ENCODE measurements at regions not wholly inside any gene's neighbourhood (a gene's known extent, or its start where the extent isn't known, plus 50 kb on each side); places are given as distances from the start of the nearest gene placed in this dataset.

- WGBS (ENCODE audit: extremely low coverage, insufficient coverage, insufficient read length): no CpG with 5 or more reads among the region's 15 CpGs
Observed at GRCh38 chr5:50990296-50990924, 324.0 kb downstream of the PARP8 start.

GRCh38 chr5:50995285-50995942, 329.0 kb downstream of the PARP8 start:
- H4K8ac ChIP-seq (ENCODE audit: low read depth, low read length): no peak overlapping the region
- no peaks in the 10 kb centered on the region for H3K79me1 ChIP-seq (ENCODE audit: low read length)
- no peak overlapping the region for H3K18ac ChIP-seq (ENCODE audit: low read length)
- no peaks in the 10 kb centered on the region for H3K4me1 ChIP-seq (ENCODE audit: control insufficient read depth in 1 of 2, insufficient read depth in 2 of 2, low read length in 2 of 2)
- H2BK120ac ChIP-seq (ENCODE audit: insufficient read depth, low read length, poor library complexity): no peak overlapping the region
- H4K91ac ChIP-seq (ENCODE audit: low read depth, low read length): no peak overlapping the region
- H3K9me3 ChIP-seq (ENCODE audit: insufficient read depth, low read depth, low read length): no peaks in the 10 kb centered on the region
- WGBS (ENCODE audit: extremely low coverage, insufficient coverage, insufficient read length): no CpG with 5 or more reads among the region's 3 CpGs
- no peak overlapping the region for H3K14ac ChIP-seq (ENCODE audit: low read length)
- no peak overlapping the region for H3K23ac ChIP-seq (ENCODE audit: low read length)
- H2AFZ ChIP-seq (ENCODE audit: insufficient read depth, low read length, poor library complexity): no peak overlapping the region
- no peak overlapping the region for H2BK12ac ChIP-seq (ENCODE audit: low read length)
- no peak overlapping the region for H3K27ac ChIP-seq (ENCODE audit: low read depth, low read length)
- no peak for DNase-seq
- H2AK5ac ChIP-seq (ENCODE audit: low read length): no peak overlapping the region
- no peak overlapping the region for H2BK5ac ChIP-seq (ENCODE audit: low read depth, low read length, poor library complexity)
- H3K9ac ChIP-seq (ENCODE audit: low read length): no peak overlapping the region
- H3K79me2 ChIP-seq (ENCODE audit: control insufficient read depth, insufficient read depth, low read length, poor library complexity): no peaks in the 10 kb centered on the region
- H4K12ac ChIP-seq (ENCODE audit: low read depth, low read length): no peak overlapping the region
- H3K4me2 ChIP-seq (ENCODE audit: low read length): no peak overlapping the region
- no peak overlapping the region for H3K4ac ChIP-seq (ENCODE audit: low read depth, low read length)
- H3K27me3 ChIP-seq (ENCODE audit: insufficient read depth, low read length): no peaks in the 10 kb centered on the region
- H3K4me3 ChIP-seq (ENCODE audit: low read depth, low read length): no peak overlapping the region
- no peaks in the 10 kb centered on the region for H3K36me3 ChIP-seq (ENCODE audit: control insufficient read depth in 1 of 2, insufficient read depth in 2 of 2, low read length in 2 of 2)

More at GRCh38 chr5:50990296-50990924, 324.0 kb downstream of the PARP8 start:
- no peak overlapping the region for H3K18ac ChIP-seq (ENCODE audit: low read length)
- H3K27me3 ChIP-seq (ENCODE audit: insufficient read depth, low read length): no peaks in the 10 kb centered on the region
- H2AFZ ChIP-seq (ENCODE audit: insufficient read depth, low read length, poor library complexity): no peak overlapping the region
- no peak for DNase-seq
- H2BK5ac ChIP-seq (ENCODE audit: low read depth, low read length, poor library complexity): no peak overlapping the region
- H2BK12ac ChIP-seq (ENCODE audit: low read length): no peak overlapping the region
- no peak overlapping the region for H3K23ac ChIP-seq (ENCODE audit: low read length)
- H3K27ac ChIP-seq (ENCODE audit: low read depth, low read length): no peak overlapping the region
- no peak overlapping the region for H3K4ac ChIP-seq (ENCODE audit: low read depth, low read length)
- H2BK120ac ChIP-seq (ENCODE audit: insufficient read depth, low read length, poor library complexity): no peak overlapping the region
- H3K79me2 ChIP-seq (ENCODE audit: control insufficient read depth, insufficient read depth, low read length, poor library complexity): no peaks in the 10 kb centered on the region
- no peak overlapping the region for H3K14ac ChIP-seq (ENCODE audit: low read length)
- no peaks in the 10 kb centered on the region for H3K9me3 ChIP-seq (ENCODE audit: insufficient read depth, low read depth, low read length)
- no peak overlapping the region for H4K91ac ChIP-seq (ENCODE audit: low read depth, low read length)
- H3K79me1 ChIP-seq (ENCODE audit: low read length): no peaks in the 10 kb centered on the region
- no peaks in the 10 kb centered on the region for H3K4me1 ChIP-seq (ENCODE audit: control insufficient read depth in 1 of 2, insufficient read depth in 2 of 2, low read length in 2 of 2)
- H3K4me3 ChIP-seq (ENCODE audit: low read depth, low read length): no peak overlapping the region
- H4K12ac ChIP-seq (ENCODE audit: low read depth, low read length): no peak overlapping the region
- no peak overlapping the region for H3K9ac ChIP-seq (ENCODE audit: low read length)
- H4K8ac ChIP-seq (ENCODE audit: low read depth, low read length): no peak overlapping the region
- no peak overlapping the region for H2AK5ac ChIP-seq (ENCODE audit: low read length)
- H3K36me3 ChIP-seq (ENCODE audit: control insufficient read depth in 1 of 2, insufficient read depth in 2 of 2, low read length in 2 of 2): no peaks in the 10 kb centered on the region
- H3K4me2 ChIP-seq (ENCODE audit: low read length): no peak overlapping the region

- Histone ChIP-seq H2AFZ (ENCODE audit: insufficient read depth, low read length, poor library complexity) (no peak overlapping the region), H2AK5ac (ENCODE audit: low read length) (no peak overlapping the region), H3K4me3 (ENCODE audit: low read depth, low read length) (no peak overlapping the region), H3K9me3 (ENCODE audit: insufficient read depth, low read depth, low read length) (no peaks in the 10 kb centered on the region), H3K14ac (ENCODE audit: low read length) (no peak overlapping the region), H2BK5ac (ENCODE audit: low read depth, low read length, poor library complexity) (no peak overlapping the region), H4K8ac (ENCODE audit: low read depth, low read length) (no peak overlapping the region), H3K4ac (ENCODE audit: low read depth, low read length) (no peak overlapping the region), H4K12ac (ENCODE audit: low read depth, low read length) (no peak overlapping the region), H3K9ac (ENCODE audit: low read length) (no peak overlapping the region), H3K18ac (ENCODE audit: low read length) (no peak overlapping the region), H3K4me1 (ENCODE audit: control insufficient read depth in 1 of 2, insufficient read depth in 2 of 2, low read length in 2 of 2) (no peaks in the 10 kb centered on the region), H3K27ac (ENCODE audit: low read depth, low read length) (no peak overlapping the region), H2BK12ac (ENCODE audit: low read length) (no peak overlapping the region), H3K4me2 (ENCODE audit: low read length) (no peak overlapping the region), H3K79me2 (ENCODE audit: control insufficient read depth, insufficient read depth, low read length, poor library complexity) (no peaks in the 10 kb centered on the region), H3K36me3 (ENCODE audit: control insufficient read depth in 1 of 2, insufficient read depth in 2 of 2, low read length in 2 of 2) (peaks cover 0 to 2% of the 10 kb centered on the region in 2 experiments), H4K91ac (ENCODE audit: low read depth, low read length) (no peak overlapping the region), H3K27me3 (ENCODE audit: insufficient read depth, low read length) (no peaks in the 10 kb centered on the region), H3K79me1 (ENCODE audit: low read length) (no peaks in the 10 kb centered on the region), H3K23ac (ENCODE audit: low read length) (no peak overlapping the region), H2BK120ac (ENCODE audit: insufficient read depth, low read length, poor library complexity) (no peak overlapping the region)
- no peak for DNase-seq
- WGBS (ENCODE audit: extremely low coverage, insufficient coverage, insufficient read length): no CpG with 5 or more reads among the region's 4 CpGs
Observed at GRCh38 chr5:51001227-51001923, 334.9 kb downstream of the PARP8 start.

DNA sequence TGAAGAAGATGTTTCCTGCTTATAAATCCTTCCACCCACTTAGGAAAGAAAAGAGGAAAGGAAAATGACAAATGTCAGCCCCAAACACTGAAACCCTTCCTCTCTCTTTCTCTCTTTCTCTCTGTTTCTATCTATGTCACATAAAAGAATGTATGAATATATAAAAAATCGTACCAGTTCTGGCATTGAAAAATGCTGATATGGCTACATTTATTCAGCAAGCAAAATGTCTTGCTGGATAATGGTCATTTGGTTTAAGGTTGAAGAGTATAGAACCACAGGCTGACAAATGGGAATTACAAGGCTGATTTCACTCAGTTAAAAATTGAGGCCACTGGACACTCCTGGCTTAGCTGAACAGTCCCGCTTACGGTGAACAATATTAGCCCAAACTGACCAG, 335.9 kb downstream of the PARP8 start:
- DNase-seq: no peak
- no peaks in the 10 kb centered on the region for H3K79me1 ChIP-seq (ENCODE audit: low read length)
- no peak overlapping the region for H4K91ac ChIP-seq (ENCODE audit: low read depth, low read length)
- H3K27me3 ChIP-seq (ENCODE audit: insufficient read depth, low read length): no peaks in the 10 kb centered on the region
- H2BK12ac ChIP-seq (ENCODE audit: low read length): no peak overlapping the region
- H3K4me2 ChIP-seq (ENCODE audit: low read length): no peak overlapping the region
- H3K4me1 ChIP-seq (ENCODE audit: control insufficient read depth in 1 of 2, insufficient read depth in 2 of 2, low read length in 2 of 2): no peaks in the 10 kb centered on the region
- WGBS (ENCODE audit: extremely low coverage, insufficient coverage, insufficient read length): no CpG with 5 or more reads among the region's 3 CpGs
- H3K36me3 ChIP-seq (ENCODE audit: control insufficient read depth in 1 of 2, insufficient read depth in 2 of 2, low read length in 2 of 2): peaks cover 0 to 2% of the 10 kb centered on the region in 2 experiments
- no peak overlapping the region for H3K4me3 ChIP-seq (ENCODE audit: low read depth, low read length)
- H3K23ac ChIP-seq (ENCODE audit: low read length): no peak overlapping the region
- H2AK5ac ChIP-seq (ENCODE audit: low read length): no peak overlapping the region
- no peak overlapping the region for H4K12ac ChIP-seq (ENCODE audit: low read depth, low read length)
- no peak overlapping the region for H3K9ac ChIP-seq (ENCODE audit: low read length)
- H3K18ac ChIP-seq (ENCODE audit: low read length): no peak overlapping the region
- H3K9me3 ChIP-seq (ENCODE audit: insufficient read depth, low read depth, low read length): no peaks in the 10 kb centered on the region
- H3K14ac ChIP-seq (ENCODE audit: low read length): no peak overlapping the region
- H2AFZ ChIP-seq (ENCODE audit: insufficient read depth, low read length, poor library complexity): no peak overlapping the region
- H2BK5ac ChIP-seq (ENCODE audit: low read depth, low read length, poor library complexity): no peak overlapping the region
- no peaks in the 10 kb centered on the region for H3K79me2 ChIP-seq (ENCODE audit: control insufficient read depth, insufficient read depth, low read length, poor library complexity)
- H2BK120ac ChIP-seq (ENCODE audit: insufficient read depth, low read length, poor library complexity): no peak overlapping the region
- H3K4ac ChIP-seq (ENCODE audit: low read depth, low read length): no peak overlapping the region
- no peak overlapping the region for H4K8ac ChIP-seq (ENCODE audit: low read depth, low read length)
- H3K27ac ChIP-seq (ENCODE audit: low read depth, low read length): no peak overlapping the region
